Prostate gland (tissue), 2 donors: ENCODE measurements at regions not wholly inside any gene's neighbourhood (a gene's known extent, or its start where the extent isn't known, plus 50 kb on each side); places are given as distances from the start of the nearest gene placed in this dataset.

Experiments used
- CTCF ChIP-seq, 4 experiments: fragments of 200-600 bp in 2 of 4; fragments of 450-650 bp in 2 of 4; sonication (generic) in 2 of 4; IDR thresholded peaks; 1 replicate in 3 of 4; 2 replicates in 1 of 4; pipeline ENCODE4 v1.5.1; 2016 to 2019; ENCODE audit warnings: antibody characterized with exemption in 4 of 4, mild to moderate bottlenecking in 2 of 4, moderate library complexity in 2 of 4
- POLR2A ChIP-seq: fragments of 450-650 bp; IDR thresholded peaks from one replicate; pipeline ENCODE4 v1.6.1; 2016; ENCODE audit warnings: antibody characterized with exemption, mild to moderate bottlenecking
- POLR2AphosphoS5 ChIP-seq: sonication (generic); formaldehyde crosslinking; IDR thresholded peaks from one replicate; pipeline ENCODE4 v1.6.1; 2017; ENCODE audit warnings: antibody characterized with exemption

- no peak for TF ChIP-seq POLR2AphosphoS5
- TF ChIP-seq POLR2A: no peak
- TF ChIP-seq CTCF (IDR thresholded peaks at IDR 0.05): no peak
Observed at GRCh38 chr16:52212841-52213240, 334.1 kb downstream of the TOX3 start.
